HepG2 (cell line): ENCODE measurements at regions not wholly inside any gene's neighbourhood (a gene's known extent, or its start where the extent isn't known, plus 50 kb on each side); places are given as distances from the start of the nearest gene placed in this dataset.
A peak's percentile ranks its signal among the peaks of the same experiment; 100 is the strongest.
"Not testable (repeated sequence)": the region's sequence is repeated elsewhere in the genome, so short reads cannot be mapped to it uniquely, and the experiment has no call there.

ENCODE experiments used
- ATAC-seq: fragments of 200-7000 bp; cut with Tn5 transposase; 3 replicates; pipeline ENCODE4 v1.9.1; 2020; ENCODE audit warnings: mild to moderate bottlenecking, moderate library complexity
- BruUV-seq: library from RNA; stranded (reverse); fragments of 400-500 nt; replicated peaks from 2 replicates; lab custom pipeline; 2021; lab: Mats Ljungman, UMichigan
- CTCF ChIA-PET: fragments of 300-600 bp; formaldehyde crosslinking; extraction: SDS; loops from one replicate; lab custom pipeline; 2021; ENCODE audit warnings: low total read pairs, inconsistent platforms, low intra/inter-chr PET ratio; lab: Yijun Ruan, JAX
- POLR2A ChIA-PET: fragments of 350-600 bp; sonication (Branson Sonifier 250); formaldehyde crosslinking; loops from one replicate; lab custom pipeline; 2020; ENCODE audit warnings: antibody characterized with exemption, inconsistent platforms; lab: Yijun Ruan, JAX
- DNase-seq: peaks from one replicate; pipeline ENCODE4 v3.0.0-alpha.2; 2015; ENCODE audit warnings: low spot score
- FAIRE-seq: peaks from 3 replicates; lab custom pipeline; 2011; peaks lifted over from hg19 to GRCh38; lab: Jason Lieb, UNC
- H2AFZ ChIP-seq: one replicate; pipeline ENCODE4 v1.6.1; 2011; ENCODE audit warnings: low read length, inconsistent platforms
- H3K27ac ChIP-seq: fragments of 300-600 bp; 3 replicates; pipeline ENCODE4 v1.8.0; 2011; ENCODE audit warnings: mixed run types, mild to moderate bottlenecking, mixed read lengths, low read length, inconsistent platforms; ENCODE audit not compliant: insufficient read depth; ENCODE audit errors: extremely low read length
- H3K27me3 ChIP-seq, 2 experiments: fragments of 200-600 bp in 1 of 2; 2 replicates in 1 of 2; 3 replicates in 1 of 2; pipeline versions ENCODE4 v1.6.0 to v1.8.0; 2011; ENCODE audit warnings: low read length in 2 of 2, mild to moderate bottlenecking in 2 of 2, moderate library complexity in 2 of 2, inconsistent platforms in 1 of 2; ENCODE audit not compliant: insufficient read depth in 2 of 2, control insufficient read depth in 1 of 2
- H3K36me3 ChIP-seq, 2 experiments: fragments of 200-600 bp in 1 of 2; replicated peaks in 1 of 2; 2 replicates in 1 of 2; 3 replicates in 1 of 2; pipeline versions ENCODE4 v1.5.1 to v1.8.0; 2011; ENCODE audit warnings: low read length in 2 of 2, inconsistent platforms in 1 of 2; ENCODE audit not compliant: insufficient read depth in 2 of 2, control insufficient read depth in 1 of 2
- H3K4me1 ChIP-seq: 2 replicates; pipeline ENCODE4 v1.5.1; 2012; ENCODE audit warnings: low read length, inconsistent platforms; ENCODE audit not compliant: insufficient read depth
- H3K4me2 ChIP-seq: 2 replicates; pipeline ENCODE4 v1.6.0; 2011; ENCODE audit warnings: low read depth, low read length, inconsistent platforms
- H3K4me3 ChIP-seq, 3 experiments: fragments of 200-600 bp in 1 of 3; sonication (generic), shearing (Covaris generic) in 1 of 3; replicated peaks in 1 of 3; 2 replicates each; pipeline ENCODE4 v1.5.1; 2011 to 2016; ENCODE audit warnings: low read length in 3 of 3, inconsistent platforms in 2 of 3, low read depth in 2 of 3, mild to moderate bottlenecking in 2 of 3, control low read depth in 1 of 3, mixed read lengths in 1 of 3; ENCODE audit not compliant: insufficient read depth in 1 of 3
- H3K79me2 ChIP-seq: one replicate; pipeline ENCODE4 v1.6.1; 2011; ENCODE audit warnings: low read length, inconsistent platforms; ENCODE audit not compliant: insufficient read depth
- H3K9ac ChIP-seq: 2 replicates; pipeline ENCODE4 v1.6.0; 2011; ENCODE audit warnings: mild to moderate bottlenecking, low read depth, low read length, inconsistent platforms; ENCODE audit not compliant: insufficient read depth
- H3K9me3 ChIP-seq: 2 replicates; pipeline ENCODE4 v1.5.1; 2012; ENCODE audit warnings: mild to moderate bottlenecking, low read length
- H4K20me1 ChIP-seq: 2 replicates; pipeline ENCODE4 v1.6.0; 2011; ENCODE audit warnings: inconsistent platforms, mild to moderate bottlenecking, low read length, moderate library complexity; ENCODE audit not compliant: insufficient read depth
- WGBS: methylation state at CpG from one replicate; pipeline ENCODE4 v1.1.6; 2017; ENCODE audit warnings: low lambda C conversion rate; 5-methylcytosine and 5-hydroxymethylcytosine counted together
- in situ Hi-C: cut with HindIII; loops from 2 replicates; pipeline ENCODE4 v1.10.0; 2017; ENCODE audit warnings: low pct_unique_long_range_greater_than_20kb; ENCODE audit not compliant: extremely low pct_ligation_motif_present
- intact Hi-C: fragments of 100-400 bp; cut with micrococcal nuclease; formaldehyde crosslinking; loops from one replicate; pipeline ENCODE4 v1.10.0; 2022; ENCODE audit not compliant: unreplicated experiment

- H3K79me2 ChIP-seq, H3K9me3 ChIP-seq, POLR2A ChIA-PET, H2AFZ ChIP-seq, H4K20me1 ChIP-seq, BruUV-seq, DNase-seq, H3K27me3 ChIP-seq, H3K9ac ChIP-seq, CTCF ChIA-PET, H3K4me2 ChIP-seq, FAIRE-seq, H3K4me3 ChIP-seq, intact Hi-C loops, H3K27ac ChIP-seq, ATAC-seq, H3K36me3 ChIP-seq, H3K4me1 ChIP-seq, in situ Hi-C loops: not testable (repeated sequence)
- no CpG with 5 or more reads among the region's 8 CpGs for WGBS
Measured at GRCh38 chr1:120489217-120489616, 74.4 kb downstream of the NBPF8 start.

- H3K36me3 ChIP-seq, H3K4me1 ChIP-seq, H3K27me3 ChIP-seq, H3K79me2 ChIP-seq, BruUV-seq, H3K9ac ChIP-seq, in situ Hi-C loops, intact Hi-C loops, H3K4me2 ChIP-seq, H3K4me3 ChIP-seq, POLR2A ChIA-PET, DNase-seq, H3K27ac ChIP-seq, H4K20me1 ChIP-seq, FAIRE-seq, H3K9me3 ChIP-seq, H2AFZ ChIP-seq, CTCF ChIA-PET: not testable (repeated sequence)
- peak; percentile 33; the same call in 1 of the 3 replicates for ATAC-seq
- WGBS, result no CpG with 5 or more reads among the region's 3 CpGs
Measured at GRCh38 chr1:120497145-120497544, 82.3 kb downstream of the NBPF8 start.

GRCh38 chr1:120503284-120503683 is 88.4 kb downstream of the NBPF8 start:
- H3K36me3 ChIP-seq, ATAC-seq, H3K79me2 ChIP-seq, H3K4me1 ChIP-seq, H3K27me3 ChIP-seq, BruUV-seq, H3K9me3 ChIP-seq, intact Hi-C loops, H3K4me2 ChIP-seq, DNase-seq, POLR2A ChIA-PET, H3K9ac ChIP-seq, H3K4me3 ChIP-seq, H2AFZ ChIP-seq, H3K27ac ChIP-seq, CTCF ChIA-PET, FAIRE-seq, H4K20me1 ChIP-seq, in situ Hi-C loops: not testable (repeated sequence)
- WGBS, result 85% methylated on average over 2 of the region's 3 CpGs

- H3K9me3 ChIP-seq, CTCF ChIA-PET, POLR2A ChIA-PET, in situ Hi-C loops, intact Hi-C loops, H3K4me2 ChIP-seq, H3K4me1 ChIP-seq, BruUV-seq, H3K27ac ChIP-seq, FAIRE-seq, H3K79me2 ChIP-seq, H4K20me1 ChIP-seq, H2AFZ ChIP-seq, H3K4me3 ChIP-seq, ATAC-seq, H3K36me3 ChIP-seq, H3K27me3 ChIP-seq, DNase-seq, H3K9ac ChIP-seq: not testable (repeated sequence)
- WGBS, result 92% methylated on average over 2 of the region's 2 CpGs
Measured at GRCh38 chr1:120506352-120506751, 91.5 kb downstream of the NBPF8 start.
